Hematopoietic multipotent progenitor cell (in vitro differentiated cells): ENCODE measurements at regions not wholly inside any gene's neighbourhood (a gene's known extent, or its start where the extent isn't known, plus 50 kb on each side); places are given as distances from the start of the nearest gene placed in this dataset.

Source experiments
- DNase-seq, 3 donors: peaks; one replicate each; pipeline ENCODE4 v3.0.0-alpha.2; 2011 to 2015; ENCODE audit warnings: low read depth in 2 of 3, low spot score in 2 of 3

DNA sequence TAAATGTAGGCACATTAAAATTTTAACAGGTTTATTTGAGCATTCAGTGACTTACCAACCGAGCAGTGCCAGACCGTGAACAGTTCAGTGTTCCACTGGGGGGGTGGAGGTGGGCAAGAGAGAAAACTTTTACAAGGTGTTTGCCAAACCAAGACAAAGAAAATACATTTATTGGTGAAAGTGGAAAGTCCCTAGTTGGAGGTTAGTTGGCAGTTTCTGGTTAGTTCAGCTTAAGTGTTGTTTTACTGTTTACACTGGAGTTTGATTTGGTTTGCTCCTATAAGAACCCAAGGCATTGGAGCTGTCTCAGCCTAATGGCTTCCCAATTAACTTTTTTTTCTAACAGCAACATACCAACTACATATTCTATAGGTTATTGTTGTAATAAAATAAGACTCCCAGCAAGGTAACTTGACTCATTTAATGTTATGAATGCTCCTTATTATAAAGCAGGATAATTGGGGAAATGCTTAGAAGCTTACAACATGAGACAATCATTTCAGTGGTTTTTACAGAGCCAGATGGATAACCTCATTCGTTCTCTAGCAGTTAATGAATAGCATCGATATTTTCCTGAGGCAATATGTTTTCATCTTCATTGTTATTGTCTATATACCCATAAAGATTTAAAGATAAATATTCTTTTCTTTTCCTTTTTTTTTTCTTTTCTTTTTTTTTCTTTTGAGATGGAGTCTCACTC lies 115.8 kb downstream of the ETNK1 start:
- DNase-seq = no peak

DNA sequence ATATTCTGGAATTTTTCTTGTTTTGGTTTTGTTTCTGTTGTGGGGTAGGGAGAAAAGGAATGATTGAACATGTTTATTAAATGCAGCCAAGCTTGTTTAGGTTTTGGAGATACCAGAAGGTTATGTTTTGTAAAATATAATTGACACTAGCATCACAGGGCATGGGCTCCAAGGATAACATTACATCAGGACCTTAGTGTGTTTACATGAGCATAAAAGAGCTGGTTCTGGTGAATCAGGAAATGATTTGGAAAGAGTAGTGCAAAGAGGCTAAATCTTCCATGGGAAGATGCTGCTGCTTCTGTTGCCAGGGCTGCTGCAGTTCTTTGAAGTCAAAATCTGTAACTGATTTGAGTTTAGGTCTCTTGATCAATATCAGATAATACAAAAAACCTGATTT lies 118.7 kb downstream of the ETNK1 start:
- no peak for DNase-seq

DNA sequence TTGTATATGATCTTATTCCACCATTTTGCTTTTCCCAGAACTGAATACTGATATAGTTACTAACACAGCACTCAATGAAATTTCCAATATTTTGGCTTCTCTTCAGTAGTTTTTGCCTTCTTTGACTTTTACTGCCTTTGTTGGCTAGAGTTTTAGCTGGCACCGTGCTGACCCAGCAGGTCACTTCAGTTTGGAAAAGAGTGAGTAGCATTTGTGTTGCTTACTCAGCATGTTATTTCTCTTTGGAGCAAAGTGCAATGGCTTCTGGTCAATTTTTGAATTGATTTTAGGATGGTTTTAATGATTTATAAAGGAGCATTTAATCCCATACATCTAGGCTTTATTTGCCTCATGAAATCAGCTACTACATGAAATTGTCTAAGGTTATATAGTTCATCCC lies 119.2 kb downstream of the ETNK1 start:
- no peak for DNase-seq

DNA sequence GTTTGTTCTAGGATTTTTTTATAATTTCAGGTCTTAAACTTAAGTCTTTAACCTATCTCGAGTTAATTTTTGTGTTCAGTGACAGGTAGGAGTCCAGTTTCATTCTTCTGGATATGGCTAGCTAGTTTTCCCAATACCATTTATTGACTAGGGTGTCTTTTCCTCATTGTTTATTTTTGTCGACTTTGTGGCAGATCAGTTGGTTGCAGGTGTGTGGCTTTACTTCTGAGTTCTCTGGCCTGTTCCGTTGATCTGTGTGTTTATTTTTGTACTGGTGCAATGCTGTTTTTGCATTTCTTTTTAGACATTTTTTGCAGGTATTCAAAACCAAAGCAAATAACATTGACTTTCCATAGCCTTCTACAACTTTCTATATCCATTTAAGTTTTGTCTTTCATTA lies 121.7 kb downstream of the ETNK1 start:
- DNase-seq = no peak

DNA sequence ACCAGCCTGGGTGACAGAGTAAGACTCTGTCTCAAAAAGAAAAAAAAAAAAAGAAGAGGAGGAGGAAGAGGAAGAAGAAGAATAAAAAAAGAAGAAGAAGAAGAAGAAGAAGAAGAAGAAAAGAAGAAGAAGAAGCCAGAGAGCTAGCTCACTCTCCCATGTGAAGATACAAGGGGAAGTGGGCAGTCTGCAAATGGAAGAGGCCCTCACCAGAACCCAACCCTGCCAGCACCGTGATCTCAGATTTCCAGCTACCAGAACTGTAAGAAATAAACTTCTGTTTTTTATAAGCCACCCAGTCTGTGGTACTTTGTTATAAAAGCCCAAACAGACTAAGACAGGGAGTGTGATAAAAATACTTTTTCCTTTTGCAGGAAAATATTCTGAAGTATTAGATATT lies 130.7 kb downstream of the ETNK1 start:
- peak in 1 of 3 donors; percentile 0 for DNase-seq

DNA sequence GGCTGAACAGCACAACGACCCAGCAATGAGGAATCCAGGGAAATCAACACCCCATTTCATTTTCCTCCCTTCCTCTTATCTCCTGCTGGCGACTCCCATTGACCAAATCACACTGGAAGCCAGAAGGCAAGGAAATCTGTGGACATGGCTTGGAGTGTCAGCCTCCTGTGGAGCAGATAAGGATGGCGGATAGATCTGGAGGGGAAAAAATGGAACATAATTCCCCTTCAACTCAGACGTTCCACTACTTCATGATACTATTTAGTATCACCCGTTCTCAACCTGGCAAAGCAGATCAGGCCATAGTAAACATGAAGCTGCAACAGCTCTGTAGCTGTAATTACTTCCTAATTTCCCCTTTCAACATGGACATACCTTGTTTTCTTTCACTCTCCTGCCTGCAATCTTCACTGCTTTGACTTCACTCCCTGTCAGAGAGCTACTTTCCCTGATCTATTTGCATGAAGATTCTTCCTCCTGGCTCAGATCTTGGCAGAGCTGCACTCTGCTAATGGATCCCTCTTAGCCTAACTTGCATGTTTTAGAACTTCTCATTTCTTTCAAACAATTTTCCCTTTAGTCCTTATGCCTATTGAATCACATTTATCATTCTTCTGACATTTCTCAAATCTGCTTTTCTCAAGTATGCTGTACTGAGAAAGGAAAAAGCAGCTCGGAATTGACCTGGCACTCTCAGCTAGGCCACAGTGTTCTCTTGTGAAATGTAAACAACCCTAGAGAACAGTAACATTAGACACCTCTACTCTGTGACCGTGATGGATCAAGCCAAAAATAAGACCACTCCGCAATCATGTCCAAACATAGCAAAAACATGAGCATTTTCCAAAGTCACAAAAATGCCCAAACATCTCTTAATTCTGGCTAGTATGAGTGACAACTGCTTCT lies 135.1 kb downstream of the ETNK1 start:
- no peak for DNase-seq

DNA sequence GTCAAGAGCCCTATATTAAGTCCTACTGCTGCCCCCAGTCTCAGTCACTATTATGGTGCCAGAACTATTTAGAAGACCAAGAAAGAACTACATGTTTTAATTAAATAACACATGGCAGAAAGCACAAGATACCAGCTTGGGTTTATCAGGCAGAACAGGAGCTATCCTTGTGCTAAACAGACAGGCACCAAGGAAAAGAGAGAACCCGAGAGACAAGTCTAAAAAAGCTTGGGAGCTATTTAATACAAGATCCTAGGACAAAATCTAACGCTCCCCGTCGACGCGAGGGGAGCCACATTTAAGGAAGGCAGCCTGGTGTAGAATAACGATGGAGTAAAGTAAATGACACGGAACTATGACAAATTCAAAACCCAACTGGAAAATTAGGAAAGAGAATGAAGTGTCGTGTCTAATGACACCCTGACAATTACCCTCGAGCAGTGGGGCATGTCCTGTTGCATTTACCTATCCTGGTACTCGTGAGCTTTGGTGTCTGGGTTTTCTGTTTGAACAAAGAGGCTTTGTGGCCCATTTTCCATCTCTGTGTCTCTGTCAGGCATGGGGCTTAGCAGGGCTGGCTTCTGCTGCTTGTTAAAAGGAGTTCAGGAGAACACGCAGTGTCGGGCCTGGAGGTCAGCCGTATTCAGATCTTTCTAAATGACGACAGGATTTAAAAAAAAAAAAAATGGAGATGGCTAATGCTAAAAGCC lies 140.6 kb downstream of the ETNK1 start:
- no peak for DNase-seq

DNA sequence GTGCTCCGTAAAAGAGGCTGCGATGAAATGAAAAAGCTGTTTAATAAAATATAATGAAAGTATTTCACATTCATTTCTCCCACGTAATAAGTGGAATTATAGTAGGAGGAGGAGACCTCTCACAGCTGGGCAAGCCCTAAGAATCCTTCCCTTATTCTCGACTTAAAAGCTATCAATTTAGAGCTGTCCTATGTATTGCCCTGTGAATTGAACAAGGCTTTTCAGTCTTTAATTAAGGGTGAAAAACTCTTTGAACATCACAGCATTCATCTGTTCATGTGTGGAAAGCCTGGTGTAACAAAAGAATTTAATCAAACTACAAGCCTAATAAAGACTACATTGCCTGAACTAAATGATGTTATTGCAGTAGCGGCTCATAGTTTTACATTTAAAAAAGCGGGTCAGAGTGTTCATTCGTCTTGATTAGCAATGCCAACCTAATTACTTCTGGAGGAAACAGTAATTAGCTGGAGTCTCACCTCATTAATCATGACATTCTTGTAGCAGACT lies 142.0 kb downstream of the ETNK1 start:
- no peak for DNase-seq

DNA sequence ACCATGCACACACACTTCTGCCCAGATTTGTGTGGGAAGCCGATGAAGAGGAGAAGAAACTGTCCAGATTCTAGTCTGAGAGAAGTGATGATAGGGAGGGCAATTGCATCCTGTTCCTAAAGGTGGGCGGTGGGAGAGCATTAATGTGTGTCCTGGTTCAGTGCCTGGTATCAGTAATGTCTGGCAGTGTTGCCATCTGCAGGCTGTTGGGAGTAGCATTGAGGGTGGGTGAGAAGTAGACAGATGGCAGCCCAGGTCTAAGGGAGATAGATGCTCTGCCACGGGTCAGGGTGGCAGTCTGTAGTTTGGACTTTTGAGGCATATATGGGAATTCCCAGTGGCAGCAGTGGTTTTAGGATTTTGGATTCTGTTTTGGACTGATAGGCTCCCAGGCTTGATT lies 156.4 kb downstream of the ETNK1 start:
- no peak for DNase-seq

DNA sequence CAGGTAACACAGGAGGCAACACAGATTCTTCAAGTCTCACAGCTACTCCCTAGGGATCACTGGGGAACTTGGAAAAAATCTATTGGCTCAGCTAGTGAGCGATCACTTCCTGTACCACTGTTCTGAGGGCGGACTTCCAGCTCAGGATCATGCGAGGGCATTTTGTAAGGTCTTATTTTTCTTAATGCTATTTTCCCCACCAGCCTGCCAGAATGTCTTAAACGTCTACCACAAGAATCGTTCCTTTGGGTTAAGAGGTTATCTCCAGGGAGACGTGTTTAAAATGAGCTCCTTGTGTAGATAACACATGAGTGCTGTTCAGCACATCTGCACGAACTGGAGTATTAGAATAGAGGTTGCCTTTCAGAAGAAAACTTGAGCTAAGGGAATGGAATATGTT lies 162.6 kb downstream of the ETNK1 start:
- DNase-seq = no peak

DNA sequence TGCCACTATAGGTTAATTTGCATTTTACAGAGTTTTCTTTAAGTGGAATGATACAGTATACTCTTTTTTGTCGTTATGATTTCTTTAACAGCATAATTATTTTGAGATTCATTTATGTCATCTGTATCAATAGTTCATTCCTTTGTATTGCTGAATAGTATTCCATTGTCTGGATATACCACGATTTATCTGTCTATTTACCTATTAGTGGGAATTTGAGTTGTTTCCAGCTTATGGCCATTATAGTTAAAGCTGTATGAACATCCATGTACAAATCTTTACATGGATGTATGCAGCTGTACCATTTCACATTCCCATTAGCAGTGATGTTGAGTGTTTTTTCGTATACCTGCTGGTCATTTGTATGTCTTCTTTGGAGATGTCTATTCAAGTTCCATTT lies 163.9 kb downstream of the ETNK1 start:
- no peak for DNase-seq

DNA sequence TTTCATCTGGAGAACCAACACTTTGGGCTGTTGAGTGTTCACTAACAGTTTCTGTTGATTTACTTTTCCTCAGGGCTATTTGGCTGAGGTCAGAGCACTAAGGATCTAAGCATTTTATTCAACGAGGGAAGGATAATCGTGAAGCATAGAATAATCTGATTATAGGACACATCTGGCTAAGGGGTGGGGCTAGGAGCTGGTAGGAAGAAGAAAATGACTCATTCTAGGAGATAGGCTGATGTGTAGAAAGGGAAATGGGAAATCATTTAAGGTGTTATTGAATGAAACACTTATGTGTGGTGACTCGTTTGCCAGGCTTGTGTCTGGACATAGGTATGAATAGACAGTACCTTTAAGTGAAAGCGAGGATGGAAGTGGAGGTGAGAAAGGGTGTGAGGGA lies 167.2 kb downstream of the ETNK1 start:
- no peak for DNase-seq

DNA sequence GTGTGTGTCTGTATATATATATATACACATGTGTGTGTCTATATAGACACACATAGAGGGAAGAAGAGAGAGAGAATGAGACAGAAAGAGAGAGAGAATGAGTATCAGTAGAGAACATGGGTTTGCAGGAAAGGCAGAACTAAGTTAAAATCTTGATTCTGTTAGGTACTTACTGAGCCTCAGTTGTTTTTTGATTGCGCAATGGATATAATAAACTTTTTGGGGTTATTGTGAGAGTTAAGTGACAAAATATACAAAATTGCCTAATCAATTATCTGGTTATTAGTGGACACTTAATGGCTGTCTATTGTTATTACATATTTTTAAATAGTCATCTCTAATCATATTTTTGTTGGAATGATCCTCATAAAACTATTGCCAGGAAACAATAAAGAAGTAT lies 169.0 kb downstream of the ETNK1 start:
- no peak for DNase-seq

DNA sequence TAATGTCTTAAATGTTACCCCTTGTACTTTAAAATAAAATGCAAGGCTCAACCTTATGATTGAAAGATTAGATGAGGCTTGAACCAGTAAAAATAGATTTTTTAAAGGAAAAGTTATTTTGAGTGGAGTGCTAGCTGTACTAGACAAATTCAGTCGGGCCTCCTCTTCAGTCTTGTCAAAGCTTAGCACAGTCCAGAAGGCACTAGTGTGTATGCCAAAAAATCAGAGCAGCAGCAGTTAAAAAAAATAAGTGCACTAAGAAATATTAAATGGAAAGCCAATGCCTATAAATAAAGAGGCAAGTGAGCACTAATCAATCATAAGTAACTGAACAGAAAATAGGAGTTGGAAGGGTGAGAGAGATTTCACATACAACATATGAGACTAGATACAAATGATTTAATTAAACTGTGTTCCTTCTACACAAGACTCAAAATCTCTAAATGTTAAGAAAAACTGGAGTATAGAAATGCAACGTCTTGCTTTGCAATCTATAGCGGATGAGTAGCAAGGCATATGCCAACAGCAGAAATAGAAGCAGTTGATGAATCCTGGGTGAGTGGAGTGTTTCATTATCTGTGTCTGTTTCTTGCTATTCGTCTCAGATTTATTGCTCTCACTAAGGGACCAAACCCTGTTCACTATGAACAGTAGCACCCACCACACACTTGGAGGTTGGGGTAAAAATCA lies 172.1 kb downstream of the ETNK1 start:
- DNase-seq = no peak

DNA sequence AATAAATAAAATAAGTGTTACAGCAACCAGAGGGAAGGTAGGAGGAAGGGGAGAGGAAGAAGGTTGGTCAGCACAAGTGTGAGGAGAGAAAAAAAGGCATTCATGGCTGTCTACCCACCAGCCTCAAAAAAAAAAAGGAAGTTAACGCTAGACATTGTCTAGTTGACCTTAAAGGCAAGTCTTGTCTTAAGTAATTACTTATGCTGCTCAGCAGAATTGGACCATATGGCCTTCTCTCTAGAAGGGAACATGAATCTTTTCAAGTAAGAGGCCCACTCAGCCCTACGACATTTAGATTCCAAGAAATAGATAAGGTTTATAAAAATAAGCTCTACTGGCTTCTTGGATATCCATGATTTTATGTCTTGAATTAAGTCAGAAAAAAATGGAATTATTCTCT lies 172.7 kb downstream of the ETNK1 start:
- DNase-seq = peak in 1 of 3 donors; percentile 0

DNA sequence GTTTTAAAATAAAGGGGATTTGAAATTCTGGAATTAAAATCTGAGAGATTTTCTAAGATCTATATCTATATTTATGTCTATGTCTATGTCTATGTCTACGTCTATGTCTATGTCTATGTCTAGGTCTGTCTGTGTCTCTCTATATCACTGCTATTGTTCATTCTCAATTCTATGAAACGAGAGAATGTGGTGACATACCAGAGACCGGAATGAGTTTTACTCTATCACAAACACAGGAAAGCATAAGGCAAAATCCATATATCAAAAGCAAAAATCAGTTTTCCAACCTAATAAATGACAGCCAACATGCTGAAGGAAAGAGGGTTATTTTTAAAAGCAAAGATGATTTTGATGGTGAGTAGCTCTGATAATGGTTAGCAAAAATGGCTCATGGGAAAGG lies 173.1 kb downstream of the ETNK1 start:
- DNase-seq = no peak

DNA sequence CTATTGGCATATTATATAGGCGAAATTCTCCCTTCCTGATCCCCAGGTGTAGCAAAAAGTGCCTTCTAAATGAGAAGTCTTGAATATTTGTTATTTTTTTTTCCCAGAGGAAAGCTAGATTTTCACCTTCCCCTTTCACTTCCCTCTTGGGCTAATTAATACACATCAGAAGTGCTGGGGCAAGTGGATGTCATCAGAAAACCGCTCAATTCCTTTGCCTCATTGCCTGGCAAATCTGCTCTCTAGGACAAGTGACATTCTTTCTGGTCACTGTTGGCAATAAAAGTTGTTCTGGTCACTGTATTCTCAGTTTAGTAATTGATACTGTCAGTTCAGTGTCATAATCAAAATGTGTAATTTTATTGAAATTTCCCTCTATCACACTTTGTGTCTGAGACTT lies 174.5 kb downstream of the ETNK1 start:
- no peak for DNase-seq

DNA sequence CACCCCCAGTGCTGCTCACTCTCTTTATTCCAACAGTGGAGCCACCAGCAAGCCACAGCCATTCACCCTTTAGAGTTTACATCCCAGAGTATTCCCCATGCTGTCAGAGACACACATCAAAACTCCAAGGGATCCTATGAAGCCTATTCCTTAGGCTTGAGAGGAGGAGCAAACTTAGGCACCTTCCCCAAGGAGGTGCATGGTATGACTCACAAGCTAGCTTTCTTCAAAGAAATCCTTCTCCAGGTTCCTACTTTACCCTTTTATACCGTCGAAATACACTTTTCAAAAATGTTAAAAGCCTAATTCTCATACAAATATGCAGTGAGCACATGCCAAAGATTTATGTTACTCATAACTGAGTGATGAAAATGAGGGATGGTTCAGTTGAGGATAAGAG lies 175.4 kb downstream of the ETNK1 start:
- DNase-seq = no peak

DNA sequence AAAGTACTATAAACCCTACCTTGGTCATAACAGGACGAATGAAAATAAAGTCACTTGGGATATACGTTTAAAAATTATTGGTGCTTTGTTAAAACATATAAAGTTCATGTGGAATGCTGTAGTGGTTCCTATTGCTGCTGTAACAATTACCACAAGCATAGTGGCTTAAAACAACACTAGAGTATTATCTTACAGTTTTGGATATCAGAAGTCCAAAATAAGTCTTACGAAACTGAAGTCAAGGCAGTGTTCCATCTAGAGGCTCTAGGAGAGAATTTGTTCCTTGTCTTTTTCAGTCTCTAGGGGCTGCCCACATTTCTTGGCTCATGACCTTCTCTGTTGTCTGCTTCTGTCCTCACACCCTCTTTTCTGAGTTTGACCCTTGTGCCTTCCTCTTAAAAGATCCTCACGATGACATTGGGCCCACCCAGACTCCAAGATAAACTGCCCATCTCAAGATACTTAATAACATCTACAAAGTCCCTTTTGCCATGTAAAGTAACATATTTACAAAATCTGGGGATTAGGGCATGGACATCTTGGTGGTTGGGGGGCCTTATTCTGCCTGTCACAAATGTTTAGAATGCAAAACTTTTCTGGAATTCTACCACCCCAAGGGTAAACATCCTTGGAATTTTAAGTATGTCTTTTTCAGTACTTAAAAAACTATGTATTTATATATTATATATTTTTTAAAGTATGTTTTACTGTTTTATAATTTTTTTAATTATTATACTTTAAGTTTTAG lies 178.1 kb downstream of the ETNK1 start:
- DNase-seq = no peak

DNA sequence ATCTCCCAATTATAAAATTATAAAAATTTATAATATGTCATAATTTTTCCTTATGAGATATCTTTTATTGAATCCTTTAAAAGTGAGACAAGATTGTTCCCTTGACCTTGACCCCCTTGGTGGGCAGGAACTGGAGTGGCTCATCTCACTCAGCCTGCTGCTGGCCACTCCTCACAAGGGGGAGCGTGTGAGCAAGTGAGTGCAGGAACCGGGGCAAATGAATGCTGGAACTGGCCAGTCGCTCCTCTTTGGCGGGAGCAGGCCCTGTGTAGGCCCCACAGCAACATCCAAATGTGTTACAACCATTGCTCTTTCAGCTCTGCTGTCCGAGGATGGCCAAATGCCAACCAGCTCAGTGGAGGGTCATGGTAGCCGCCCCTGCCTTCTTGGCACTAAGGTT lies 178.8 kb downstream of the ETNK1 start:
- DNase-seq = no peak
